Stimulated activated CD4-positive, alpha-beta T cell treated with anti-CD3 and anti-CD28 coated beads, Interleukin-15, amount 100 ng/mL, for 24 hours (primary cell): ENCODE measurements at regions not wholly inside any gene's neighbourhood (a gene's known extent, or its start where the extent isn't known, plus 50 kb on each side); places are given as distances from the start of the nearest gene placed in this dataset.
"Not testable (repeated sequence)": the region's sequence is repeated elsewhere in the genome, so short reads cannot be mapped to it uniquely, and the experiment has no call there.

Experiments used
- DNase-seq: peaks from one replicate; pipeline ENCODE4 v3.0.0-alpha.2; 2020

- no peak for DNase-seq
These were observed 68.9 kb downstream of the CYP26B1 start for GRCh38 chr2:72078773-72079172.

DNA sequence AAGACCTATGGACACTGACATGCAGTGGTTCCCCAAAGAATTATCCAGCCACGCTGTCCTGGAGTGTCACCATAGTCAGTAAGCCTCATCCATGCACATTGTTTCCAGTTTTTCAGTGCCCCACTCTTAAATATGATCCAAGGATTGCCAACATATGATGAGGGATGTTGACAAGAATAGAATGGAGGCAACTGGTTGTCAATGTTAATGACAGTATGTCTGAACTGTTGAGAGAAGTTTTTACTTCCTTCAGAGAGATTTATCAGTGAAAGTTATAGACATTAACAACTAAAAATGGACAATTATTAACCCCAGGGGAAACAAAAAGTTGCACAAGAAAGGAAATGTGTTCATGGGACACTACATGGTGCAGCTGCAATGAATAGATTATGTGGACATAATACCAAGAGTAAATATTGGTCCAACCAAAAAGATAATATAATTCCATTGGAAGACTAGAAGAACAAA lies 69.9 kb downstream of the CYP26B1 start:
- DNase-seq: no peak

- DNase-seq: not testable (repeated sequence)
These were observed 74.3 kb downstream of the CYP26B1 start for GRCh38 chr2:72073373-72073772.

- DNase-seq: not testable (repeated sequence)
These were observed 83.5 kb downstream of the CYP26B1 start for GRCh38 chr2:72064197-72064596.

DNA sequence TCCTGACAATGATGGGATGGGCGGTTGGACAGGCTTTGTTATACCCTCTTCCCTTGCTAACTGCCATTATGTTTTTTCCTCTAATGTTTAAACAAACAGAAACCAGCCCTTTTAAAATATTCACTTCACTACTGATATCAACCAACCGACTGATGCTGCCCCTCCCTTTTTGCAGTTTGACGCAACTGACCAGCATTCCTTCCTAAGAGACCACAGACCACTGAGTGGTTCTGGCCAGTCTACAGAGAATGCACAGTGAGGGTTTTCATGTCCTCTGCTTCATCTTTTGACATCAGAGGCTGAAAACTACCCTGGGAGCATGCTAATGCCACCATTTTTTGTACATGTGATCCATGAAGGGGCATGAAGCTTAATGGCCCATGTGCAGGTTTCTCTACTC lies 85.3 kb downstream of the CYP26B1 start:
- DNase-seq: no peak

GRCh38 chr2:72057308-72057707 lies 90.4 kb downstream of the CYP26B1 start:
- DNase-seq: no peak

GRCh38 chr2:72051971-72052505 lies 95.6 kb downstream of the CYP26B1 start:
- no peak for DNase-seq

DNA sequence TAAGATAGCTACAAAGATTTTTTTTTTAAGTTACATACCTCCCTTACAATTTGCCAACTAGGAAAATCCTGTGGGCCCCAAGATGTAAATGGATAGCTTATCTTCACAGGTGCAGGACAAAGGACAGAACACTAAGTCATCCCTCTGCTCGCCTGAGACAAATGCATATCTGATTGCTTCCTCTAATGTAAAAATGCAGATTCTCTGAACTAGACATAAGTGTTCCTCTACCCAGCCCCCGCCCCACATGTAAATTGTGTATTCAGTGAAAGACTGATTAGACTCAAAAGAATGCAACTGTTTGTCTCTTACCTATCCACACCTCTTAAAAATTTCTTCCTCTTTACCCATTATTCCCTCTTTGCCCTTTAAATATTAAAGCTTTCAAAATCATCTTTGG lies 96.5 kb downstream of the CYP26B1 start:
- no peak for DNase-seq

- DNase-seq: no peak
These were observed 96.9 kb downstream of the CYP26B1 start for GRCh38 chr2:72050734-72051133.

DNA sequence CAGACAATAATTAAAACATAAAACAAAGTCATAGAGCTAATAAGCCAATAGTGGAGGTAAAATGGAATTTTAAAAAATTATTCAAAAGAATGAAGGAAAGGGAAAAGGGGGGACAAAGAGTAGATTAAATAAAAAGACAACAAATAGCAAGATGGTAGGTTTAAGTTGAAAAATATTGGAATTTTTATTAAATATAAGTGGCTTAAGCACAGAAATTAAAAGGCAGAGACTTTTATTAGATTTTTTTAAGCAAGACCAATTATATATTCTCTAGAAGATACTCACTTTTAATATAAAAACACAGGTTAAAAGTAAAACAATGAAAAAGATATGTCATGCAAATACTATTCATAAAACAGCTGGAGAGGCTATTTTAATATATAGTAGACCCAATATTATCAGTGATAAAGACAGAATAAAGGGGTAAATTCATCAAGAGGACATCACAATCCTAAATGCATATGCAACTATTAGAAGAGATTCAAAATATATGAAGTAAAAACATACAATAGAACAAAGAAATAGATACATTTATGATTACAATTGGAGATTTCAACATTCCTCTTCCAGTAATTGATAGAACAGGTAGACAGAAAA lies 98.7 kb downstream of the CYP26B1 start:
- no peak for DNase-seq

DNA sequence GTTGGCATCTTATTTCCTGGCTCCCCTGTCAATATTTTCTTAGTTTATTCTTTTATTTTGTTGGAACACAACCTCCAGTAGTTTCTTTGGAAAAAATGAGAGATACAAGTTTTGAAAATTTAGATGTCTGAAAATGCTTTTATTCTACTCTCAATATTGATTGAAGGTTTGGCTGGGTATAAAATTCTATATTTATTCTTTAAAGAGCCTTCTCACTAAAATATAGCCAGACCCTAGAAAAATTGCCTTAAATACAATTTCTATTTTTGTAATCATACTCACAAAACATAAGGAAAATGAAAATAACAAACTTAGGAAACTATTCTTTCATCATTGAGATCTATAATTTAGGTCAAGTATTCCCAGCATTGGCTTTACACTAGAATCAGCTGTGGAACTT lies 103.7 kb downstream of the CYP26B1 start:
- no peak for DNase-seq

- DNase-seq: no peak
These were observed 106.0 kb downstream of the CYP26B1 start for GRCh38 chr2:72041638-72042111.

GRCh38 chr2:72040629-72041571 lies 106.8 kb downstream of the CYP26B1 start:
- no peak for DNase-seq

DNA sequence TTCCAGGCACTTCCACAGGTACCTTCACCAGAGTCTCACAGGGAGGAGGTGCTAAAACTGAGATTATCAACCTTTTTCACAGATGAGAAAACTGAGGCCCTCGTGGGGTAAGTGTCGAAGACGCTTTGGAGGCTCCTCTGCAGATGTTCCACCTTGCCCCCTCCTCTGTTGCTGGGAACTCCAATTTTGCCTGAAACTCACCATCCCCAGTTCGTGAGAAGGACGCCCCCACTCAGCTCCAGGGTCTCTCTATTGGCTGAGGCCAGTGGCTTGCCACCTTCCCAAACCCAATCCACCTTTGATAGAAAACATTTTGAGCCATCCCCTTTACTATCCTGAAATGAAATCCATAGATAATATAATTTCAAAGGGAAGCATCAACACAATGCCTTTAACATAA lies 109.1 kb downstream of the CYP26B1 start:
- DNase-seq: no peak

GRCh38 chr2:72037261-72037666 lies 110.4 kb downstream of the CYP26B1 start:
- no peak for DNase-seq

DNA sequence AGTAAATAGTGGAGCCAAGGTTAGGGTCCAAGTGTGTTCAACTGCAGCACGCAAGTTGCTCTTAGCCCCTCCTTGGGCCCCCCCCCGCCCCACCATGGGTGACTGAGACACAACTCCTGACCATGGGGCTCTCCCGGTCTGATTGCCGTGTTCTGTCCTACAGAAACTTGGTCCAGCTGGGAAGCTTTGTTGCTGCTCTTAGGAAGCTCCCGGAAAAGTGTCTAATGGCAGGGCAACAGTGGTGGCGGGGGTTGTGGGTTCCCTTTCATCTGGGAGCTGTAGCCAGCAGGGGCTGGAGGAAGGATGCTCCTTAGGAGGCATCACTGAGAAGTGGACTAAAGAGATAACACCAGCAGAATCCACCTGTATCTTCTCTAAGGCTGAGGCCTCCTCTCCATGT lies 111.1 kb downstream of the CYP26B1 start:
- no peak for DNase-seq

GRCh38 chr2:72036173-72036545 lies 111.5 kb downstream of the CYP26B1 start:
- no peak for DNase-seq

DNA sequence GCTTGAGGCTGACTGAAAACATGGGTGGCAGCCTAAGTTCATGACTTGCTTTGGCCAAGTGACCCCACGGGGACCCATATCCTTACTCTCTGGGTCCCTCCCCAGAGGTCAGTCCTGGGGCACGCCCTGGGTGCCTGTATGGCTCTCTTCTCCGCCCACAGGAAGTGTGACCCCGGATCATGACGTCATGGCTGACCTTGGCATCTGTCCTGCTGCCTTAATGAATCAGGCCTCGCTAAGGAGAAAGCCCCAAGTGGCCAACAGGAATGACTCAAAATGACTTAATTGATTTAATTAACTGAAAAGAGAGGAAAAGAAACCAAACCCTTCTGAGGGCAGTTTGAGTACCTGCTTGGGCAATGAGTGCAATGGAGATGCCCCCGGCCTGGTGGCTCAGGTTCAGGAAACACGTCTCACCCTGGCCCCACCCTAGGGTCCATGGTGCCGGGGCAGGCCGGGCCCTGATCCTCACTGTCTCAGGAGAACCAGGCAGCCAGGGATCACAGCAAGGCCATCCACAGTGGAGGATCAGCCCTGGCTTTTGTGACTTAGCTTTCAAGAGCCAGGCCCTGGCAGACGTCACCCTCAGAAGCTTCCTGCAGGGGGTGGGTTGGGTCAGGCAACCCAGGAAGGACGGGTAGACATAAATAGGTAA lies 112.0 kb downstream of the CYP26B1 start:
- DNase-seq: no peak

DNA sequence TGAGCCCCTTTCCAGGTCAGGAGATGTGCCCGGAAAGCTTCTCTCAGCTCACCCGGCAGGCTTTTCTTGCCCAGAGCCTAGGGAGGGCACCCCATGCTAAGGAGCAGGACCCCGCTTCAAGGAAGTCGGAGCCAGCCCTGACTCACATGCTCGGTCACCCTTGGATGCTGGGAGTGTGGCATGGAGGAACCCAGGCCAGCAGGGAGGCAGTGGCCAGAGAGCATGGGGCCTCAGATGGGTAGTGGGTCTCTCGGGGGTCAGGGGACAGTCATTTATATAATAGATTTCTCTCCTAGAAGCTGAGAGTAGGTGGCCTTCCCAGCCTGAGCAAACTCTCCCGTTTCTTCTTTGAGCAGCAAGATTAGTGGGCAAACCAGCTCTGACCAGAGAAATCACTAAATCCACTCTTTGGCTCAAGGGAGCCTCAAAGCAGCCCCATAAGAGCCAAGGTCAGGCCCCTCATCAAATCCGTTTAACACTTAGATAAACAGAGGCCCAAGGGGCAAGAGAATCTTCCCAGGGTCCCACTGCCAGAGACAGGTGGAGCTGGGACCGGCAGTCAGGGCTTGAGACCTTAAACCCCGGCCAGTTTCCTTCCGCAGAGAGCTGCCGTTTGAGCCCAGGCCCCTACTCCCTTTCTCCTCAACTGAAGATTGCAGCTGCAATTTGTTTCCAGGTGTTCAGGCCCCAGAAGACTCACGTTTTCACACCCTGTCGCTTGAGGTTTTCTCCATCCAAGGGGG lies 113.1 kb downstream of the CYP26B1 start:
- DNase-seq: no peak

GRCh38 chr2:72033636-72034035 lies 114.0 kb downstream of the CYP26B1 start:
- no peak for DNase-seq

- no peak for DNase-seq
These were observed 115.1 kb downstream of the CYP26B1 start for GRCh38 chr2:72032481-72033041.
